ENCODE measurements at regions not wholly inside any gene's neighbourhood (a gene's known extent, or its start where the extent isn't known, plus 50 kb on each side); places are given as distances from the start of the nearest gene placed in this dataset.

DNA sequence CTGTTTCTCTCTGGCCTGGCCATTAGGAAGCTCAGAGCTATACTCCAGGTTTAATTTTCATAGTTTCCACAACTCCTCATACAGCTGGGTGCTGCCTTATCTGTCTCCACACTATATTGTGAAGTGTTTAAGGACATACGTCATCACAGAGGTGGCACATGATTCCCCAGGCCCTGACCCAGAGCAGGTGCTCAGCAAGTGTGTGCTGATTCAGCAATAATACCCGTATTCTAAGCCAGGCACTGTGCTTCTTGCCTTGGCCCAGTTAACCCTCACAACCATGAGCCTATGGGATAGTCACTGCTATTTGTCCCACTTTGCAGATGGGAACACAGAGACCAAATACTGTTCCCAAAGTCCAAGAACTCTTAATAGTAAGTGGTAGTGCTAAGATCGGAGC lies 93.5 kb upstream of the SMIM23 start:
- peak; percentile 11 for DNase-seq

DNA sequence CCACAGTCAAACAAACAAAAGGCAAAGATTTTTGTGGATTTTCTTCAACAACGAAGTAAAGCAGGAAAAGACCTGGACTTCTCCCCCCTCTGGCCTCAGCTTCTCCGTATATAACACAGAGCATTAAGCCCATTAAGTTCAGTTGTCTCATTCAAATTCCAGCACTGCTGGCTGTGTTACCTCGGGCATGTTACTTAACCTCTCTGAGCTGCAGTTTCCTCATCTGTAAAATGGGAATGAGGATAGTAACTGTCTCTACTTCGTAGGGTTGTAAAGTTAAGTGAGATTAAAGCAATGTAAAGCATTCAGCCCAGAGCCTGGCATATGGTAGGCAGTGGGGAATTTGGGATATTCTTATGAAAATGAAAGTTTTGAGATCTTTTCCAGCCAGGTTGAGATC lies 92.7 kb upstream of the SMIM23 start:
- DNase-seq, result peak; percentile 5

GRCh38 chr5:171693412-171693811 lies 92.2 kb upstream of the SMIM23 start:
- DNase-seq, result peak; percentile 46

DNA sequence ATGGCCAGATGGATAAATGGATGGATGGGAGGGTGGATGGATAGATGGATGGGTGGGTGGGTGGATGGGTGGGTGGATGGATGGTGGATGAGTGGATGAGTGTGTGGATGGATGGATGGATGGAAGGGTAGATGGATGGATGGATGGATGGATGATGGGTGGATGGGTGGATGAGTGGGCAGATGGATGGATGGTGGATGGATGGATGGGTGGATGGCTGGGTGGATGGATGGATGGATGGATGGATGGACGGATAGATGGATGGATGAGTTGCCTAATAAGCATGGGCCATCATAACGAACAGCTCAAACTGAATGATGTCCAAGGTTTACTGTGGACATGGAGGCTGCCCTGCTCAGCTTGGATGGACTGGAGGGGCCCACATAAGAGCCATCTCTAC lies 89.8 kb upstream of the SMIM23 start:
- DNase-seq, result peak; percentile 5

DNA sequence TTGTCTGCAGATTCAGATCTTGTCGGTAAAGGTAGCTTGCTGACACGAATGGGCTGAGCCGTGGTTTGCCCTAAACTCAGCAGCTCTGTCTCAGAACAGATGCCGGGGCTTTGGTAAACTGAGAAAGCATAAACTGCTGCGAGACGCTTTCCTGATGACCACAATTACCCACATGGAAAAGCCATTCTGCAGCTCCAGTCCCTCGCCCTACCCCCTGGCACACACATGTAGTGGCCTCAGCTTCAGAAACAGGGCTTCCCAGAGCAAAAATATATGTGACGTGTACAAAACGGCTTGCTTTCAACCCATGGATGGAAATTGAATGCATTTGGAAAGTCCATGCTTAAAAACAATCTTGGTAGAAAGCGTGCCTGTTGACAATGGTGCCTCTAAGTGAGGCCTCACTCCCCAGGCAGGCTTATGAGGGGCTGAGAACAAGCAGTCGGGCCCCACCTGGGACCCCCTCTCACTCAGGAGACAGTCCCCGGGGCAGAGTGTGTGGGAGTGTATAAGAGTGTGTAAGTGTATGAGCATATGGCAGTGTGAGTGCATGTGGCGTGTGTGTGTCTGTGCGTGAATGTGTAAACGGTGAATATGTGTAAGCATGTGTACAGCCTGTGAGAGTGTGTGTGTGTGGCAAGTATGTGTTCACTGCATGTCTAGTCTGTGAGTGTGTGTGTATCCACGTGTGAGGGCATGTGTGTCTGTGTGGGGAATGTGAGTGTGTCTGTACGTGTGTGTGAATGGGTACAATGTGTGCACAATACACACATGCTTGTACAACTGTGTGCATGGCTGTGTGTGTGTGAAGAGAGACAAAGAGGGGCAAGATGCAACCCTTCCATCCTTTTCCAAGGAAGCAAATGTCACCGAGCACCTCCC lies 88.2 kb upstream of the SMIM23 start:
- DNase-seq, result no peak

DNA sequence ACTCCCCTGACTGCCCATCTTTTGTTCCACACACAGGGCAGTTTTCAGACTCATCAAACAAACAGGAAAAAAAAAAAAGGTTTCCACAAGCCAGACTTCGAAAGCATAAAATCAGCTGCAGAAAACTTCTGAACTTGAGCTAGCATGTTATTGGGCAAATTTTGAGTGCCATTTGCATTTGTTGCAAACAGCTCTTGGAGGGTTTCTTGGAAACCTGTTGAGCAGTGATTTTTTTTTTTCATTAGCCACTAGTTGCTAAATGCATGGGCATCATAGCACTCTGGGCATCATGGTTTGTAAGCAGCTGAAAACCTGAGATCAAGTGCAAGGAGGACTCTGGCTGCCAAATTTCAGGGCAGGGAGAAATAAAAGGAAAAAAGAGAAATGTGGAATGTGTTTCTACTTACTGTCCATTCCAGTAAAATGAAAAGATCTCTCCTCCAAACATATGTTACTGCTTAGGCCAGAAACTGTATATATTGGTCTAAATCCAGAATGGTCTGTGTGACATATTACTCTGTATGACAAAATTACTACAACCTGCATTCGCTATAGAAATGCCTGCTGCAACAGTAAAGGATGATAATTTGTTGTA lies 85.2 kb upstream of the SMIM23 start:
- DNase-seq, result no peak

DNA sequence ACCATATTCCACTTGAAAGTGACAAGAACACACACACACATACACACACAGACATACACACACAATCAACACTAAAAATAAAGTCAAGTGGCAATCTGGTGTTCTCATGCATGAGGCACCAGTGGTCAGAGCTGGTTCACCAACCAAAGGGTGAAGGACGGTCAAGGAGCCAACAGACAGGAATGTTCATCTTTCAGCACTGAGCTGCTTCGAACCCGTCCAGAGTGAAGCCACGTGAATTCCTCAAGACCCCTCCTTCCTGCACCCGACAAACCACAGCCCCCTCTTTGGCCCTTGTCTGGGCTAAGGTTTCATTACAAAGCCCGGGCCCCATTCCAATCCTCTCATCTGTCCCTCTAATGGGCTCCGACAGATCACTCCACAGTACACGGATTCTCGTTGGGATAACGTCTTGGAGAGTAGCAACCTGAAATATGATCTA lies 84.5 kb upstream of the SMIM23 start:
- DNase-seq, result no peak

- DNase-seq, result peak; percentile 56
These were observed 83.4 kb upstream of the SMIM23 start for GRCh38 chr5:171702135-171702770.

- peak; percentile 53 for DNase-seq
These were observed 82.5 kb upstream of the SMIM23 start for GRCh38 chr5:171703146-171703545.

GRCh38 chr5:171705036-171705435 lies 80.6 kb upstream of the SMIM23 start:
- peak; percentile 35 for DNase-seq

GRCh38 chr5:171705830-171706468 lies 79.7 kb upstream of the SMIM23 start:
- peak; percentile 24 for DNase-seq

- peak; percentile 12 for DNase-seq
These were observed 78.7 kb upstream of the SMIM23 start for GRCh38 chr5:171706736-171707441.

DNA sequence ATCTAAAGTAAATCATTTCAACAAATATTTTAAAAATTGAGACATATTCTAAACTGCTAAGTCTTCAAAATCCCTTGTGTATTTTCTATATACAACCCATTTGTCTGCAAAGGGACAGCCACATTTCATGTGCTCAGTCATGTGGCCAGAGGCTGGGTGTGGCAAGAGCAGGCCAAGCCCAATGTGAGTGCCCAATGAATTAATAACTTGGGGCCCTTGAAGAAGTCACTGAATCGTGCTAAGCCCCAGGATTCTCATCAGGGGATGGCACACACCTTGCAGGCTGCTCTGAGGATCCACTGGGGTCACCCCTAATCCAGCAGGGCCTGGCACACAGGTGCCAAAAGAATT lies 78.2 kb upstream of the SMIM23 start:
- DNase-seq, result no peak

GRCh38 chr5:171709930-171710329 lies 75.7 kb upstream of the SMIM23 start:
- DNase-seq, result peak; percentile 63

DNA sequence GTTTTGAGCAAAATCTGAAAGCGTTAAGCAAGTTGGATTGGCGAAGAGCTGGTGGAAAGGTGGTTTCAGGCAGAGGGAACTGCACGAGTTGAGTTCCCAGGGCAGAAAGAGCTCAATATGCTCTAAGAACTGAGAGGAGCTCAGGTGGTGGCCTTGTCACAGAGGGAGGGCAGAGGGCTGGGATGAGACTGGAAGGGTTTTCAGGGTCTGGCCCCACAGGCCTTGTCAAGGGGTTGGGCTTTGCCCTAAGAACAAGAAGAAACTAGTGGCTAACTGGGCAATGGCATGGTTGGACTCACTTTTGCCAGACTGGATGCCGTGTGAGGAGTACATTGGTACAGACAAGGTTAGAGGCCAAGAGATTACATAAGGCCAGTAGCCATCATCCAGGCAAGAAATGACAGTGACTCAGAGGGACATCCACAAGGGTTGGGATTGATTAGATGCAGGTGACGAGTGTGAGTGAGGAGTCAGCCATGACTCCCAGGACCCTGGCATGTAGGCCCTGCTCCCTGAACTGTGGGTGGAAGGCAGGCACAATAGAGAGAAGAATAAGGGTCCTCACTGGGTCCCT lies 75.1 kb upstream of the SMIM23 start:
- peak; percentile 44 for DNase-seq

GRCh38 chr5:171711571-171711970 lies 74.0 kb upstream of the SMIM23 start:
- peak; percentile 4 for DNase-seq

DNA sequence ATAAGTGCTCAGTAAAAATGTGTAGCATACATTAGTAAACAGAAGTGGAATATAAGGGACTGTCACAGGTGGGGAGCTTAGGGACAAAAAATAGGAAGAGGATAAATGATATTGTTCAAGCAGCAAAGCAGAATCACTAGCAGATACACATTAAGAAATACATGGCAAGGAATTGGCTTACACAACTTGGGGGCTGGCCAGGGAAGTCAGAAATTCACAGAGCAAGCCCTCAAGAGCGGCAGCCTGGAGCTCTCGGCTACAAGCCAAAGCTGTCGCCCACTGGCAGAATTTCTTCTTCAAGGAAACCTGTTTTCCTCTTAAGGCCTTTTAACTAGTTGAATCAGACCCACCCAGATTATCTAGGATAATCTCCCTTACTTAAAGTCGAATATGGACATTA lies 73.0 kb upstream of the SMIM23 start:
- peak; percentile 16 for DNase-seq

DNA sequence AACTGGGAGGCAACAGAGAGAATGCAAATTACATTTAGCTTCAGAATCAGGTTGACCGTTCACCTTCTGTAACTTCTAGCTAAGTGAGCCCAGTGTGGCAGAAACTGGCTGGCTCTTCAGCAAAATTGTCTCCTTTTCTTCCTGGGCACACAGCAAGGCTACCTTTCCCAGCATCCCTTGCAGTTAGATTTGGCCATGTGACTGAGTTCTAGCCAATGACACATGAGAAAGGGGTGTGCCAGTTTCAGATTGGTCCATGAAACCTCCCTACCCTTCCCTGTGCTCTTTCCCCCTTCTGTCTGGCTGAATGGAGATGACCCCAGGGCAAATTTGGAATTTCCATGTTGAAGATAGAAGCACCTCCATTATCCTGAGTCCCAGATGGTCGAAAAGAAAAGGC lies 72.5 kb upstream of the SMIM23 start:
- peak; percentile 15 for DNase-seq

- DNase-seq, result peak; percentile 18
These were observed 71.4 kb upstream of the SMIM23 start for GRCh38 chr5:171714261-171714660.

DNA sequence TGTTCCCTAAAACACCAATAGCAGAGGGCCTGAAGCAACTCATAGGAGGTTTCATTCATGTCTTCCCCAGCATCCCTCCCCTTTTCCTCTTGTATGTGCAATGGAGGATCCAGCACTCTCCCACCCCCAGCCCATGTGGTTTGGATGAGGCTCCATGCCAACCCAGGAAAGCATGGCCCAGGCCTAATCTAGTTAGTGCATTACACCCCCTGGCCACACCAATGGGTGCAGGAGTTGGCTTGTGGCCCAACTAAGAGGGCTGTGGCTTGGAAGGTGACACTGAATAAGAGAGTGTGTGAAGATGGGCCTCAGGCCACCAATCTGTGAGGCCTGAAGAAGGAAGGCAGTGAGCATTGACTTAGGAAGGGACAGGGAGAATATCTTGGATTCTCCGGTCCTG lies 70.8 kb upstream of the SMIM23 start:
- peak; percentile 32 for DNase-seq

DNA sequence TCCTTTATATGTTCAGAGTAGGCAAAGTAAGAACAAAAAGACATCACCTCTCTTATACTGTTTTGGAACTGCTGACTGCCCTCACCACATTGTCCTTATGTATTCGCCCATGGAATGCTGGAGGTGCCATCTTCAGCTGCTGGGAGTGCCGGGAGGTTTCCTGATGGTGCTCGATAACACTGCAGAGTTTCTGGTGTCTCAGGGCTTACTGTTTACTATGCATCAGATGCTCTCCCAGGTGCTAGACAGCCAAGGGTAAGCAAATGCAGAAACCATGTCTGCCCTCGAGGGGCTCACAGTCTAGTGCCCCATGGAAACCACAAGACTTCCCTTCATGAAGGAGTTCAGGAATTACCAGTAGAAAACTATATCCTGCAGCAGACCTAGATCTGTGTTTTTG lies 70.1 kb upstream of the SMIM23 start:
- DNase-seq, result peak; percentile 39

DNA sequence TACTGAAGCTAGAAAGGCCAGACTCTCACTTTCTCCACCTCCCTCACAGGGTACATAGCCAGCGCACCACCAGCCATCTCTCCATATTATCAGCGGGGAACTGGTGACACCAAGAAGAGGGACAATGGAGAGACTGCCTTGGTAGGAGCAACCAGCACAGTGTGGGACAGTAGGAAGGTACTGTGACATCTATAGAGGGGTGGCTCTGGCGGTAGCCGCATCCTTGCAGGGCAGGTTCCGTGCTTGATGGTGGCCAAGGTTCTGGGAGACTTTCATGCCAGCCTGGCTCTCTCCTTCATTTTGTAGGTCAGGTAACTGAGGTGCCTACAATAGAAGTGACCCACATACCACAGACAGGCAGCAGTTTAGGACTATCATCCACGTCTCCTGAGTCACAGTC lies 65.5 kb upstream of the SMIM23 start:
- peak; percentile 38 for DNase-seq

DNA sequence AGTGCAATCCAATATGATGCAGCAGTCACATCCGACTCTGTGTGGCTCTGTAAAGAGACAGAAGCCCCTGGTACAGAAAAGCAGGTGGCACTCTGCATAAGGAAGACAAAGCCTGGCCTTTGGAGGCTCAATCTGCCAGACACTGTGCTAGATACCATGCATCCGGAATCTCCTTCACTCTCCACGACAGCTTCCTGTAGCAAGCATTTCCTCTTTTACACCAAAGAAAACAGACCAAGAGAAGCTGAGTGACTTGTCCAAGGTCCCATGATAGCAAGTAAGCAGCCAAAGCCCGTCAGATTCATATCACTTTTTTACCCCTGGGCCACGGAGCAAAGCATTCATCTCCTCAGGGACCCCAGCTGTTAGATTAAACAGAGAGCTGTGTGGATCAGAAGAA lies 64.2 kb upstream of the SMIM23 start:
- peak; percentile 39 for DNase-seq
